Activated naive CD8-positive, alpha-beta T cell treated with anti-CD3 and anti-CD28 coated beads for 36 hours (primary cell): ENCODE measurements at regions not wholly inside any gene's neighbourhood (a gene's known extent, or its start where the extent isn't known, plus 50 kb on each side); places are given as distances from the start of the nearest gene placed in this dataset.

Experiments
- DNase-seq: peaks from one replicate; pipeline ENCODE4 v3.0.0; 2021
- H3K27ac Mint-ChIP-seq: one replicate; pipeline ENCODE4 v1.8.0; 2022; ENCODE audit warnings: mild to moderate bottlenecking, moderate library complexity, mixed read lengths
- H3K27me3 Mint-ChIP-seq: one replicate; pipeline ENCODE4 v1.8.0; 2022; ENCODE audit warnings: mild to moderate bottlenecking, mixed read lengths
- H3K36me3 Mint-ChIP-seq: one replicate; pipeline ENCODE4 v1.8.0; 2021; ENCODE audit warnings: mild to moderate bottlenecking, mixed read lengths
- H3K4me1 Mint-ChIP-seq: one replicate; pipeline ENCODE4 v1.8.0; 2021; ENCODE audit warnings: mixed read lengths
- H3K4me3 Mint-ChIP-seq: one replicate; pipeline ENCODE4 v1.8.0; 2022; ENCODE audit warnings: mild to moderate bottlenecking, moderate library complexity, mixed read lengths
- H3K9me3 Mint-ChIP-seq: one replicate; pipeline ENCODE4 v1.8.0; 2022; ENCODE audit warnings: mixed read lengths

GRCh38 chr6:12426121-12426520 lies 136.0 kb downstream of the EDN1 start:
- Mint-ChIP-seq H3K4me1 (no peaks in the 10 kb centered on the region), H3K36me3 (no peaks in the 10 kb centered on the region), H3K4me3 (no peak overlapping the region), H3K27me3 (peaks cover 5% of the 10 kb centered on the region), H3K9me3 (no peaks in the 10 kb centered on the region), H3K27ac (no peak overlapping the region)
- no peak for DNase-seq

GRCh38 chr6:12431023-12431422 lies 140.9 kb downstream of the EDN1 start:
- Mint-ChIP-seq H3K36me3 (no peaks in the 10 kb centered on the region), H3K9me3 (peaks cover 14% of the 10 kb centered on the region), H3K4me1 (peaks cover 2% of the 10 kb centered on the region), H3K27ac (no peak overlapping the region), H3K27me3 (no peaks in the 10 kb centered on the region), H3K4me3 (no peak overlapping the region)
- no peak for DNase-seq

- Mint-ChIP-seq H3K27me3 (peaks cover 3% of the 10 kb centered on the region), H3K4me1 (peaks cover 4% of the 10 kb centered on the region), H3K4me3 (no peak overlapping the region), H3K36me3 (no peaks in the 10 kb centered on the region), H3K27ac (no peak overlapping the region), H3K9me3 (peaks cover 14% of the 10 kb centered on the region)
- DNase-seq: no peak
These were observed 146.1 kb downstream of the EDN1 start for GRCh38 chr6:12436224-12436623.

- Mint-ChIP-seq H3K9me3 (peaks cover 14% of the 10 kb centered on the region), H3K4me3 (no peak overlapping the region), H3K36me3 (no peaks in the 10 kb centered on the region), H3K4me1 (peaks cover 4% of the 10 kb centered on the region), H3K27me3 (peaks cover 3% of the 10 kb centered on the region), H3K27ac (no peak overlapping the region)
- no peak for DNase-seq
These were observed 146.5 kb downstream of the EDN1 start for GRCh38 chr6:12436683-12437082.

- Mint-ChIP-seq H3K4me3 (no peak overlapping the region), H3K4me1 (peaks cover 4% of the 10 kb centered on the region), H3K27me3 (peaks cover 7% of the 10 kb centered on the region), H3K36me3 (no peaks in the 10 kb centered on the region), H3K9me3 (peaks cover 3% of the 10 kb centered on the region), H3K27ac (no peak overlapping the region)
- DNase-seq: no peak
These were observed 149.1 kb downstream of the EDN1 start for GRCh38 chr6:12439296-12439695.

- Mint-ChIP-seq H3K27ac (no peak overlapping the region), H3K4me1 (peaks cover 2% of the 10 kb centered on the region), H3K27me3 (peaks cover 17% of the 10 kb centered on the region), H3K36me3 (no peaks in the 10 kb centered on the region), H3K4me3 (no peak overlapping the region), H3K9me3 (no peaks in the 10 kb centered on the region)
- no peak for DNase-seq
These were observed 150.8 kb downstream of the EDN1 start for GRCh38 chr6:12440981-12441380.

- DNase-seq: no peak
- Mint-ChIP-seq H3K27ac (no peak overlapping the region), H3K9me3 (no peaks in the 10 kb centered on the region), H3K36me3 (no peaks in the 10 kb centered on the region), H3K4me1 (no peaks in the 10 kb centered on the region), H3K27me3 (peaks cover 19% of the 10 kb centered on the region), H3K4me3 (no peak overlapping the region)
These were observed 152.3 kb downstream of the EDN1 start for GRCh38 chr6:12442455-12442854.

GRCh38 chr6:12446394-12446793 lies 156.2 kb downstream of the EDN1 start:
- H3K9me3 Mint-ChIP-seq: no peaks in the 10 kb centered on the region
- no peak overlapping the region for H3K4me3 Mint-ChIP-seq
- no peaks in the 10 kb centered on the region for H3K4me1 Mint-ChIP-seq
- H3K27ac Mint-ChIP-seq: no peak overlapping the region
- no peak for DNase-seq
- peaks cover 20% of the 10 kb centered on the region for H3K27me3 Mint-ChIP-seq
- no peaks in the 10 kb centered on the region for H3K36me3 Mint-ChIP-seq

- Mint-ChIP-seq H3K9me3 (peaks cover 16% of the 10 kb centered on the region), H3K4me1 (no peaks in the 10 kb centered on the region), H3K27ac (no peak overlapping the region), H3K4me3 (no peak overlapping the region), H3K36me3 (no peaks in the 10 kb centered on the region), H3K27me3 (peaks cover 18% of the 10 kb centered on the region)
- DNase-seq: no peak
These were observed 159.3 kb downstream of the EDN1 start for GRCh38 chr6:12449447-12449846.

GRCh38 chr6:12450467-12450866 lies 160.3 kb downstream of the EDN1 start:
- H3K27me3 Mint-ChIP-seq: peaks cover 11% of the 10 kb centered on the region
- H3K4me3 Mint-ChIP-seq: no peak overlapping the region
- H3K27ac Mint-ChIP-seq: no peak overlapping the region
- H3K4me1 Mint-ChIP-seq: no peaks in the 10 kb centered on the region
- no peak for DNase-seq
- peaks cover 19% of the 10 kb centered on the region for H3K9me3 Mint-ChIP-seq
- no peaks in the 10 kb centered on the region for H3K36me3 Mint-ChIP-seq

GRCh38 chr6:12456343-12456742 lies 166.2 kb downstream of the EDN1 start:
- H3K4me1 Mint-ChIP-seq: no peaks in the 10 kb centered on the region
- H3K36me3 Mint-ChIP-seq: no peaks in the 10 kb centered on the region
- H3K27ac Mint-ChIP-seq: no peak overlapping the region
- H3K4me3 Mint-ChIP-seq: no peak overlapping the region
- H3K27me3 Mint-ChIP-seq: peaks cover 12% of the 10 kb centered on the region
- DNase-seq: no peak
- H3K9me3 Mint-ChIP-seq: peaks cover 19% of the 10 kb centered on the region

GRCh38 chr6:12457094-12457493 lies 166.9 kb downstream of the EDN1 start:
- Mint-ChIP-seq H3K4me1 (no peaks in the 10 kb centered on the region), H3K4me3 (no peak overlapping the region), H3K27me3 (peaks cover 8% of the 10 kb centered on the region), H3K27ac (no peak overlapping the region), H3K36me3 (no peaks in the 10 kb centered on the region), H3K9me3 (peaks cover 16% of the 10 kb centered on the region)
- no peak for DNase-seq

- no peak overlapping the region for H3K27ac Mint-ChIP-seq
- DNase-seq: no peak
- no peaks in the 10 kb centered on the region for H3K4me1 Mint-ChIP-seq
- peaks cover 8% of the 10 kb centered on the region for H3K27me3 Mint-ChIP-seq
- peaks cover 7% of the 10 kb centered on the region for H3K9me3 Mint-ChIP-seq
- no peak overlapping the region for H3K4me3 Mint-ChIP-seq
- H3K36me3 Mint-ChIP-seq: no peaks in the 10 kb centered on the region
These were observed 168.4 kb downstream of the EDN1 start for GRCh38 chr6:12458558-12458957.

- H3K27me3 Mint-ChIP-seq: peaks cover 10% of the 10 kb centered on the region
- H3K4me1 Mint-ChIP-seq: no peaks in the 10 kb centered on the region
- DNase-seq: no peak
- no peak overlapping the region for H3K4me3 Mint-ChIP-seq
- no peaks in the 10 kb centered on the region for H3K36me3 Mint-ChIP-seq
- H3K27ac Mint-ChIP-seq: no peak overlapping the region
- no peaks in the 10 kb centered on the region for H3K9me3 Mint-ChIP-seq
These were observed 169.9 kb downstream of the EDN1 start for GRCh38 chr6:12459945-12460661.

GRCh38 chr6:12467706-12468670 lies 177.8 kb downstream of the EDN1 start:
- DNase-seq: no peak

More at GRCh38 chr6:12467706-12468670, 177.8 kb downstream of the EDN1 start:
- H3K4me1 Mint-ChIP-seq: no peaks in the 10 kb centered on the region
- no peaks in the 10 kb centered on the region for H3K9me3 Mint-ChIP-seq
- no peaks in the 10 kb centered on the region for H3K36me3 Mint-ChIP-seq
- H3K4me3 Mint-ChIP-seq: no peak overlapping the region
- H3K27me3 Mint-ChIP-seq: peaks cover 13% of the 10 kb centered on the region
- no peak overlapping the region for H3K27ac Mint-ChIP-seq
